Panc1 (cell line): ENCODE measurements at regions not wholly inside any gene's neighbourhood (a gene's known extent, or its start where the extent isn't known, plus 50 kb on each side); places are given as distances from the start of the nearest gene placed in this dataset.

Experiments
- ATAC-seq: fragments of 200-7000 bp; cut with Tn5 transposase; 2 replicates; pipeline ENCODE4 v1.9.1; 2020; ENCODE audit warnings: mild to moderate bottlenecking, moderate library complexity
- BruUV-seq: library from RNA; stranded (reverse); fragments of 400-500 nt; replicated peaks from 2 replicates; lab custom pipeline; 2021; lab: Mats Ljungman, UMichigan
- CTCF ChIA-PET: fragments of 300-600 bp; sonication (Branson Sonifier 250); formaldehyde crosslinking; loops from one replicate; lab custom pipeline; 2022; ENCODE audit warnings: antibody characterized with exemption; lab: Charles Lee
- POLR2A ChIA-PET: fragments of 300-600 bp; sonication (Branson Sonifier 250); formaldehyde crosslinking; loops from one replicate; lab custom pipeline; 2022; ENCODE audit warnings: antibody characterized with exemption; lab: Charles Lee
- DNase-seq: peaks from one replicate; pipeline ENCODE4 v3.0.0-alpha.2; 2010; ENCODE audit warnings: low read depth, low spot score
- H3K27ac ChIP-seq: 2 replicates; pipeline ENCODE4 v1.5.1; 2011; ENCODE audit warnings: mild to moderate bottlenecking, low read length, inconsistent platforms
- H3K27me3 ChIP-seq: fragments of 200-500 bp; sonication (Bioruptor generic); 2 replicates; pipeline ENCODE4 v1.6.0; 2014; ENCODE audit warnings: low read length, inconsistent platforms; ENCODE audit not compliant: control insufficient read depth, insufficient read depth
- H3K36me3 ChIP-seq: fragments of 200-500 bp; sonication (Bioruptor generic); 2 replicates; pipeline ENCODE4 v1.5.1; 2014; ENCODE audit warnings: inconsistent platforms, mild to moderate bottlenecking, low read length, moderate library complexity; ENCODE audit not compliant: control insufficient read depth, insufficient read depth
- H3K4me1 ChIP-seq: 2 replicates; pipeline ENCODE4 v1.5.1; 2011; ENCODE audit warnings: inconsistent platforms, mild to moderate bottlenecking, low read length, moderate library complexity; ENCODE audit not compliant: control insufficient read depth, insufficient read depth
- H3K4me3 ChIP-seq, 2 experiments: 2 replicates each; pipeline ENCODE4 v1.5.1; 2011 to 2012; ENCODE audit warnings: low read depth in 2 of 2, low read length in 2 of 2, mild to moderate bottlenecking in 2 of 2, inconsistent platforms in 1 of 2, moderate library complexity in 1 of 2
- H3K9me3 ChIP-seq: fragments of 200-500 bp; sonication (Bioruptor generic); 2 replicates; pipeline ENCODE4 v1.5.1; 2014; ENCODE audit warnings: low read depth, mild to moderate bottlenecking, inconsistent platforms, low read length, moderate library complexity; ENCODE audit not compliant: control insufficient read depth, insufficient read depth
- POLR2AphosphoS5 ChIP-seq: IDR thresholded peaks from 2 replicates; pipeline ENCODE4 v1.6.1; 2012; ENCODE audit warnings: mild to moderate bottlenecking, low read depth, low read length, moderate library complexity
- SIN3A ChIP-seq: IDR thresholded peaks from 2 replicates; pipeline ENCODE4 v1.6.1; 2012; ENCODE audit warnings: low read depth, mild to moderate bottlenecking, low read length, moderate library complexity, borderline replicate concordance; ENCODE audit not compliant: insufficient read depth
- TCF7L2 ChIP-seq: IDR thresholded peaks from 2 replicates; pipeline ENCODE4 v1.6.1; 2011; ENCODE audit warnings: mild to moderate bottlenecking, low read depth, low read length, inconsistent platforms
- in situ Hi-C: cut with HindIII; loops from 2 replicates; pipeline ENCODE4 v1.10.0; 2016; ENCODE audit warnings: low sequenced_read_pairs, low pct_unique_long_range_greater_than_20kb
- intact Hi-C: fragments of 100-400 bp; cut with micrococcal nuclease; formaldehyde crosslinking; loops from one replicate; pipeline ENCODE4 v1.10.0; 2022; ENCODE audit not compliant: unreplicated experiment
- TF ChIP-seq, protein P1 (sequence below): fragments of 450-650 bp; IDR thresholded peaks from 2 replicates; pipeline ENCODE4 v1.5.1; 2017; ENCODE audit warnings: mild to moderate bottlenecking
- TF ChIP-seq, protein P2 (sequence below), 2 experiments: IDR thresholded peaks; 2 replicates each; pipeline ENCODE4 v1.6.1; 2011 to 2012; ENCODE audit warnings: low read depth in 2 of 2, control low read depth in 1 of 2, low read length in 1 of 2, mild to moderate bottlenecking in 1 of 2, moderate library complexity in 1 of 2; ENCODE audit not compliant: insufficient read depth in 1 of 2

DNA sequence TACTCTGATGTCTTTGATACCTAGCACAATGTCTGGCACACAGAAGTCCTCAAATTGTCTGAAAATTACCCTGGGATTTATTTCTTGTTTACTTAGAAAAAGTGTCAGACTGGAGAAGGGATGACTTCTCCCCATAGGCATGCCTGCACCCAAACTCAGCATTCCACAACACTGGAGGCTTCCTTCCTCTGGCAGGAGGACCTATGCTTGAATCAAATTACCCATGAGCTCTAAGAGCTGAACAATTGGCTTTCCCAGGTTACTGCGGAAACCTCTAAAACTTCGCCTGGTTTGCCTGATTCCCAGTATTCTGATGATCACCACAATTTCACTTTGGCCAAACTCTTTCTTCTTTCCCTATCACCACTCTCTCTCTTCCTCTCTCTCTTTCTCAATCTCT, 217.4 kb downstream of the DIPK2A start:
- Histone ChIP-seq H3K27ac (no peak overlapping the region), H3K4me3 (no peak overlapping the region), H3K4me1 (no peaks in the 10 kb centered on the region), H3K27me3 (no peaks in the 10 kb centered on the region), H3K36me3 (no peaks in the 10 kb centered on the region), H3K9me3 (peaks cover 5% of the 10 kb centered on the region)
- ChIA-PET POLR2A (no interaction called here), CTCF (no interaction called here)
- no peak for ATAC-seq
- TF ChIP-seq, protein P1, sequence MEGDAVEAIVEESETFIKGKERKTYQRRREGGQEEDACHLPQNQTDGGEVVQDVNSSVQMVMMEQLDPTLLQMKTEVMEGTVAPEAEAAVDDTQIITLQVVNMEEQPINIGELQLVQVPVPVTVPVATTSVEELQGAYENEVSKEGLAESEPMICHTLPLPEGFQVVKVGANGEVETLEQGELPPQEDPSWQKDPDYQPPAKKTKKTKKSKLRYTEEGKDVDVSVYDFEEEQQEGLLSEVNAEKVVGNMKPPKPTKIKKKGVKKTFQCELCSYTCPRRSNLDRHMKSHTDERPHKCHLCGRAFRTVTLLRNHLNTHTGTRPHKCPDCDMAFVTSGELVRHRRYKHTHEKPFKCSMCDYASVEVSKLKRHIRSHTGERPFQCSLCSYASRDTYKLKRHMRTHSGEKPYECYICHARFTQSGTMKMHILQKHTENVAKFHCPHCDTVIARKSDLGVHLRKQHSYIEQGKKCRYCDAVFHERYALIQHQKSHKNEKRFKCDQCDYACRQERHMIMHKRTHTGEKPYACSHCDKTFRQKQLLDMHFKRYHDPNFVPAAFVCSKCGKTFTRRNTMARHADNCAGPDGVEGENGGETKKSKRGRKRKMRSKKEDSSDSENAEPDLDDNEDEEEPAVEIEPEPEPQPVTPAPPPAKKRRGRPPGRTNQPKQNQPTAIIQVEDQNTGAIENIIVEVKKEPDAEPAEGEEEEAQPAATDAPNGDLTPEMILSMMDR: no peak
- no peak for TF ChIP-seq POLR2AphosphoS5
- no peak for TF ChIP-seq TCF7L2
- TF ChIP-seq, protein P2, sequence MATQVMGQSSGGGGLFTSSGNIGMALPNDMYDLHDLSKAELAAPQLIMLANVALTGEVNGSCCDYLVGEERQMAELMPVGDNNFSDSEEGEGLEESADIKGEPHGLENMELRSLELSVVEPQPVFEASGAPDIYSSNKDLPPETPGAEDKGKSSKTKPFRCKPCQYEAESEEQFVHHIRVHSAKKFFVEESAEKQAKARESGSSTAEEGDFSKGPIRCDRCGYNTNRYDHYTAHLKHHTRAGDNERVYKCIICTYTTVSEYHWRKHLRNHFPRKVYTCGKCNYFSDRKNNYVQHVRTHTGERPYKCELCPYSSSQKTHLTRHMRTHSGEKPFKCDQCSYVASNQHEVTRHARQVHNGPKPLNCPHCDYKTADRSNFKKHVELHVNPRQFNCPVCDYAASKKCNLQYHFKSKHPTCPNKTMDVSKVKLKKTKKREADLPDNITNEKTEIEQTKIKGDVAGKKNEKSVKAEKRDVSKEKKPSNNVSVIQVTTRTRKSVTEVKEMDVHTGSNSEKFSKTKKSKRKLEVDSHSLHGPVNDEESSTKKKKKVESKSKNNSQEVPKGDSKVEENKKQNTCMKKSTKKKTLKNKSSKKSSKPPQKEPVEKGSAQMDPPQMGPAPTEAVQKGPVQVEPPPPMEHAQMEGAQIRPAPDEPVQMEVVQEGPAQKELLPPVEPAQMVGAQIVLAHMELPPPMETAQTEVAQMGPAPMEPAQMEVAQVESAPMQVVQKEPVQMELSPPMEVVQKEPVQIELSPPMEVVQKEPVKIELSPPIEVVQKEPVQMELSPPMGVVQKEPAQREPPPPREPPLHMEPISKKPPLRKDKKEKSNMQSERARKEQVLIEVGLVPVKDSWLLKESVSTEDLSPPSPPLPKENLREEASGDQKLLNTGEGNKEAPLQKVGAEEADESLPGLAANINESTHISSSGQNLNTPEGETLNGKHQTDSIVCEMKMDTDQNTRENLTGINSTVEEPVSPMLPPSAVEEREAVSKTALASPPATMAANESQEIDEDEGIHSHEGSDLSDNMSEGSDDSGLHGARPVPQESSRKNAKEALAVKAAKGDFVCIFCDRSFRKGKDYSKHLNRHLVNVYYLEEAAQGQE (IDR thresholded peaks at IDR 0.05; ENCODE audit: insufficient read depth in 1 of 2, low read depth in 2 of 2, low read length in 1 of 2): no peak
- no peak for TF ChIP-seq SIN3A
- intact Hi-C loops (no loop called here), in situ Hi-C loops (no loop called here)
- BruUV-seq: no TSS peak
- DNase-seq: no peak

DNA sequence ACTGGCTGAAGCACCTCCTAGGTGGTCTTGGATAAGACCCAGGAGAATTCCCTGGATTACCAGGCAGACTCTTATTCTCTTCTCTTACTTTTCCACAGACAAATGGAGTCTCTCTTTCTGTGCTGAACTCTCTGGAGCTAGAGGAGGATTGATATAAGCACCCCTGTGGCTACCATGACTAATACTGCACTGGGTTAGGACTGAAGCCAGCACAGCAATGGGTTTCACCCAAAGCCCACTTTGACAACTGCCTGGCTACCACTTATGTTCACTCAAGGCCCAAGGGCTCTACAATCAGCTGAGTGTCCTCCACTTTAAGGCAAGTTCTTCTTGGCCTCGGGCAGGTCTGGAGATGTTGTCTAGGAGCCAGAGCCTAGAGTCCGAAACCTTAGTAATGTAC, 225.5 kb downstream of the DIPK2A start:
- Histone ChIP-seq H3K4me1 (no peaks in the 10 kb centered on the region), H3K36me3 (no peaks in the 10 kb centered on the region), H3K4me3 (no peak overlapping the region), H3K9me3 (0 out of 2 replicates have a peak, but pooled peaks cover 4% of the 10 kb centered on the region), H3K27me3 (no peaks in the 10 kb centered on the region), H3K27ac (no peak overlapping the region)
- ChIA-PET POLR2A (no interaction called here), CTCF (no interaction called here)
- intact Hi-C loops (no loop called here), in situ Hi-C loops (no loop called here)
- BruUV-seq: no TSS peak
- ATAC-seq: no peak
- DNase-seq: no peak
- TF ChIP-seq POLR2AphosphoS5 (no peak), TCF7L2 (no peak), SIN3A (no peak)
- TF ChIP-seq, protein P1: no peak
- TF ChIP-seq, protein P2 (IDR thresholded peaks at IDR 0.05; ENCODE audit: insufficient read depth in 1 of 2, low read depth in 2 of 2, low read length in 1 of 2): no peak
